Astrocyte (in vitro differentiated cells and primary cell): ENCODE measurements at regions not wholly inside any gene's neighbourhood (a gene's known extent, or its start where the extent isn't known, plus 50 kb on each side); places are given as distances from the start of the nearest gene placed in this dataset.

Experiments
- DNase-seq: peaks from one replicate; pipeline ENCODE4 v3.0.0-alpha.2; 2010; ENCODE audit warnings: low read depth
- FAIRE-seq: peaks from 2 replicates; lab custom pipeline; 2011; peaks lifted over from hg19 to GRCh38; lab: Jason Lieb, UNC
- H2AFZ ChIP-seq: 2 replicates; pipeline ENCODE4 v1.6.0; 2012; ENCODE audit warnings: low read depth, low read length, inconsistent platforms
- H3K27ac ChIP-seq: 2 replicates; pipeline ENCODE4 v1.5.1; 2011; ENCODE audit warnings: low read depth, low read length, inconsistent platforms
- H3K27me3 ChIP-seq: 2 replicates; pipeline ENCODE4 v1.6.0; 2011; ENCODE audit warnings: low read length, inconsistent platforms; ENCODE audit not compliant: insufficient read depth
- H3K36me3 ChIP-seq: 2 replicates; pipeline ENCODE4 v1.5.1; 2011; ENCODE audit warnings: low read length, inconsistent platforms; ENCODE audit not compliant: insufficient read depth
- H3K4me1 ChIP-seq: 2 replicates; pipeline ENCODE4 v1.5.1; 2011; ENCODE audit warnings: low read length, inconsistent platforms; ENCODE audit not compliant: insufficient read depth
- H3K4me2 ChIP-seq: 2 replicates; pipeline ENCODE4 v1.6.0; 2012; ENCODE audit warnings: low read length, inconsistent platforms
- H3K4me3 ChIP-seq: 2 replicates; pipeline ENCODE4 v1.5.1; 2011; ENCODE audit warnings: low read depth, mild to moderate bottlenecking, low read length, inconsistent platforms; ENCODE audit not compliant: insufficient read depth
- H3K79me2 ChIP-seq: 2 replicates; pipeline ENCODE4 v1.6.0; 2012; ENCODE audit warnings: mild to moderate bottlenecking, low read length, inconsistent platforms; ENCODE audit not compliant: insufficient read depth
- H3K9ac ChIP-seq: 2 replicates; pipeline ENCODE4 v1.6.0; 2012; ENCODE audit warnings: mild to moderate bottlenecking, low read length, inconsistent platforms
- H3K9me3 ChIP-seq: 2 replicates; pipeline ENCODE4 v1.5.1; 2012; ENCODE audit warnings: low read depth, mild to moderate bottlenecking, low read length, inconsistent platforms; ENCODE audit not compliant: insufficient read depth
- H4K20me1 ChIP-seq: 2 replicates; pipeline ENCODE4 v1.6.0; 2012; ENCODE audit warnings: low read length, inconsistent platforms; ENCODE audit not compliant: insufficient read depth
- H3K27ac Mint-ChIP-seq: one replicate; pipeline ENCODE4 v1.8.0; 2021; ENCODE audit warnings: mild to moderate bottlenecking, mixed read lengths; ENCODE audit not compliant: unreplicated experiment
- H3K27me3 Mint-ChIP-seq: one replicate; pipeline ENCODE4 v1.8.0; 2021; ENCODE audit warnings: low read depth, mixed read lengths; ENCODE audit not compliant: unreplicated experiment
- H3K36me3 Mint-ChIP-seq: one replicate; pipeline ENCODE4 v1.8.0; 2021; ENCODE audit warnings: low read depth, mixed read lengths; ENCODE audit not compliant: unreplicated experiment
- H3K4me1 Mint-ChIP-seq: one replicate; pipeline ENCODE4 v1.8.0; 2021; ENCODE audit warnings: low read depth, mixed read lengths; ENCODE audit not compliant: unreplicated experiment
- H3K4me3 Mint-ChIP-seq: one replicate; pipeline ENCODE4 v1.8.0; 2021; ENCODE audit warnings: mild to moderate bottlenecking, moderate library complexity, mixed read lengths; ENCODE audit not compliant: unreplicated experiment
- H3K9me3 Mint-ChIP-seq: one replicate; pipeline ENCODE4 v1.8.0; 2021; ENCODE audit warnings: mild to moderate bottlenecking, mixed read lengths; ENCODE audit not compliant: unreplicated experiment
- CTCF ChIP-seq: IDR thresholded peaks from 2 replicates; pipeline ENCODE4 v1.5.1; 2011; ENCODE audit warnings: low read depth, mild to moderate bottlenecking, inconsistent platforms, low read length, moderate library complexity; ENCODE audit not compliant: insufficient read depth
- EZH2 ChIP-seq: IDR thresholded peaks from 2 replicates; pipeline ENCODE4 v1.6.1; 2012; ENCODE audit warnings: mild to moderate bottlenecking, low read length, inconsistent platforms; ENCODE audit not compliant: insufficient read depth

GRCh38 chr1:104855550-104855949 lies 1105.9 kb downstream of the AMY1C start:
- H3K27ac Mint-ChIP-seq, result no peak overlapping the region
- no peak overlapping the region for H2AFZ ChIP-seq

GRCh38 chr1:104856091-104856490 lies 1106.4 kb downstream of the AMY1C start:
- Histone ChIP-seq H3K4me2 (no peak overlapping the region), H3K27me3 (no peaks in the 10 kb centered on the region), H3K4me1 (no peaks in the 10 kb centered on the region), H4K20me1 (no peaks in the 10 kb centered on the region), H3K27ac (no peak overlapping the region), H3K9ac (no peak overlapping the region), H3K4me3 (no peak overlapping the region), H2AFZ (no peak overlapping the region), H3K79me2 (no peaks in the 10 kb centered on the region), H3K9me3 (no peaks in the 10 kb centered on the region), H3K36me3 (no peaks in the 10 kb centered on the region)
- H3K9me3 Mint-ChIP-seq, result no peaks in the 10 kb centered on the region
- H3K36me3 Mint-ChIP-seq, result no peaks in the 10 kb centered on the region
- no peaks in the 10 kb centered on the region for H3K4me1 Mint-ChIP-seq
- FAIRE-seq (no peak), DNase-seq (no peak)
- TF ChIP-seq CTCF (no peak), EZH2 (no peak)
- H3K27me3 Mint-ChIP-seq, result no peaks in the 10 kb centered on the region
- H3K27ac Mint-ChIP-seq, result no peak overlapping the region
- no peak overlapping the region for H3K4me3 Mint-ChIP-seq

More at GRCh38 chr1:104855550-104855949, 1105.9 kb downstream of the AMY1C start:
- no peaks in the 10 kb centered on the region for H4K20me1 ChIP-seq
- no peaks in the 10 kb centered on the region for H3K4me1 ChIP-seq
- no peaks in the 10 kb centered on the region for H3K79me2 ChIP-seq
- DNase-seq (no peak), FAIRE-seq (no peak)
- no peak overlapping the region for H3K4me3 Mint-ChIP-seq
- no peaks in the 10 kb centered on the region for H3K27me3 ChIP-seq
- H3K9me3 ChIP-seq, result no peaks in the 10 kb centered on the region
- no peak overlapping the region for H3K4me2 ChIP-seq
- H3K36me3 ChIP-seq, result no peaks in the 10 kb centered on the region
- H3K27ac ChIP-seq, result no peak overlapping the region
- no peaks in the 10 kb centered on the region for H3K36me3 Mint-ChIP-seq
- TF ChIP-seq EZH2 (no peak), CTCF (no peak)
- no peaks in the 10 kb centered on the region for H3K9me3 Mint-ChIP-seq
- H3K9ac ChIP-seq, result no peak overlapping the region
- no peak overlapping the region for H3K4me3 ChIP-seq
- H3K4me1 Mint-ChIP-seq, result no peaks in the 10 kb centered on the region
- H3K27me3 Mint-ChIP-seq, result no peaks in the 10 kb centered on the region

GRCh38 chr1:104856518-104856917 lies 1106.8 kb downstream of the AMY1C start:
- no peak for FAIRE-seq
- Mint-ChIP-seq H3K27ac (no peak overlapping the region), H3K27me3 (no peaks in the 10 kb centered on the region), H3K9me3 (no peaks in the 10 kb centered on the region), H3K36me3 (no peaks in the 10 kb centered on the region), H3K4me1 (no peaks in the 10 kb centered on the region), H3K4me3 (no peak overlapping the region)
- no peaks in the 10 kb centered on the region for H3K36me3 ChIP-seq
- H3K9me3 ChIP-seq, result no peaks in the 10 kb centered on the region
- no peak overlapping the region for H3K4me3 ChIP-seq
- DNase-seq, result no peak
- no peak overlapping the region for H3K27ac ChIP-seq
- no peaks in the 10 kb centered on the region for H4K20me1 ChIP-seq
- H3K79me2 ChIP-seq, result no peaks in the 10 kb centered on the region
- H3K9ac ChIP-seq, result no peak overlapping the region
- no peaks in the 10 kb centered on the region for H3K27me3 ChIP-seq
- H3K4me1 ChIP-seq, result no peaks in the 10 kb centered on the region
- H3K4me2 ChIP-seq, result no peak overlapping the region
- TF ChIP-seq CTCF (no peak), EZH2 (no peak)
- H2AFZ ChIP-seq, result no peak overlapping the region
